OCI-LY7 (cell line): ENCODE measurements at regions not wholly inside any gene's neighbourhood (a gene's known extent, or its start where the extent isn't known, plus 50 kb on each side); places are given as distances from the start of the nearest gene placed in this dataset.
"Not testable (repeated sequence)": the region's sequence is repeated elsewhere in the genome, so short reads cannot be mapped to it uniquely, and the experiment has no call there.

ENCODE experiments used
- BruUV-seq: library from RNA; stranded (reverse); fragments of 400-500 nt; replicated peaks from 2 replicates; lab custom pipeline; 2021; lab: Mats Ljungman, UMichigan
- CTCF ChIA-PET: fragments of 300-600 bp; sonication (Branson Sonifier 250); formaldehyde crosslinking; loops from one replicate; lab custom pipeline; 2022; ENCODE audit warnings: antibody characterized with exemption; ENCODE audit not compliant: unreplicated experiment; lab: Charles Lee
- POLR2A ChIA-PET: fragments of 300-600 bp; sonication (Branson Sonifier 250); formaldehyde crosslinking; loops from one replicate; lab custom pipeline; 2022; ENCODE audit warnings: antibody characterized with exemption; lab: Charles Lee
- DNase-seq: peaks from one replicate; pipeline ENCODE4 v3.0.0-alpha.2; 2015; ENCODE audit warnings: low spot score
- H2AFZ ChIP-seq: fragments of 200-600 bp; sonication (generic), shearing (Covaris generic); 2 replicates; pipeline ENCODE4 v1.6.1; 2014; ENCODE audit warnings: mild to moderate bottlenecking, antibody characterized with exemption, low read length, moderate library complexity
- H3K27ac ChIP-seq: fragments of 200-600 bp; sonication (generic); 2 replicates; pipeline ENCODE4 v1.5.1; 2014; ENCODE audit warnings: mixed run types, low read depth, mild to moderate bottlenecking, moderate library complexity, low read length, inconsistent platforms; ENCODE audit not compliant: poor library complexity, severe bottlenecking
- H3K36me3 ChIP-seq: fragments of 200-600 bp; sonication (generic); 2 replicates; pipeline ENCODE4 v1.6.1; 2014; ENCODE audit warnings: mild to moderate bottlenecking, antibody characterized with exemption, low read length, moderate library complexity, mixed read lengths; ENCODE audit not compliant: insufficient read depth
- H3K4me1 ChIP-seq: fragments of 200-600 bp; sonication (generic); 2 replicates; pipeline ENCODE4 v1.5.1; 2014; ENCODE audit warnings: mild to moderate bottlenecking, low read length; ENCODE audit not compliant: insufficient read depth, poor library complexity, severe bottlenecking
- H3K4me2 ChIP-seq: fragments of 200-600 bp; sonication (generic); 2 replicates; pipeline ENCODE4 v1.6.1; 2014; ENCODE audit warnings: mild to moderate bottlenecking, low read length
- H3K4me3 ChIP-seq: fragments of 200-600 bp; sonication (generic); 2 replicates; pipeline ENCODE4 v1.5.1; 2014; ENCODE audit warnings: mild to moderate bottlenecking, low read depth, low read length; ENCODE audit not compliant: poor library complexity, severe bottlenecking
- H3K79me2 ChIP-seq: fragments of 200-600 bp; sonication (generic); 2 replicates; pipeline ENCODE4 v1.6.1; 2016; ENCODE audit warnings: low read depth, mild to moderate bottlenecking, low read length, moderate library complexity, mixed read lengths; ENCODE audit not compliant: insufficient read depth
- H3K9me2 ChIP-seq: fragments of 200-600 bp; sonication (generic); 2 replicates; pipeline ENCODE4 v1.6.1; 2016; ENCODE audit warnings: mild to moderate bottlenecking, low read length, mixed read lengths; ENCODE audit not compliant: insufficient read depth
- H3K9me3 ChIP-seq: fragments of 200-600 bp; sonication (generic); 2 replicates; pipeline ENCODE4 v1.6.1; 2014; ENCODE audit warnings: mild to moderate bottlenecking, mixed run types, low read length, mixed read lengths
- H4K20me1 ChIP-seq: fragments of 200-600 bp; sonication (generic); 2 replicates; pipeline ENCODE4 v1.6.1; 2014; ENCODE audit warnings: mild to moderate bottlenecking, antibody characterized with exemption, low read length, moderate library complexity, mixed read lengths; ENCODE audit not compliant: insufficient read depth
- CTCF ChIP-seq: fragments of 200-600 bp; sonication (generic); conservative IDR thresholded peaks from 2 replicates; pipeline ENCODE4 v1.5.1; 2014; ENCODE audit warnings: mild to moderate bottlenecking, antibody characterized with exemption, low read length, moderate library complexity, mixed read lengths
- EZH2phosphoT487 ChIP-seq: fragments of 200-600 bp; sonication (generic); IDR thresholded peaks from 2 replicates; pipeline ENCODE4 v1.6.1; 2018; ENCODE audit warnings: low read depth, borderline replicate concordance, mild to moderate bottlenecking, mixed run types, antibody characterized with exemption, low read length, moderate library complexity, mixed read lengths
- intact Hi-C: fragments of 100-400 bp; cut with micrococcal nuclease; formaldehyde crosslinking; loops from one replicate; pipeline ENCODE4 v1.10.0; 2022; ENCODE audit not compliant: unreplicated experiment

- no TSS peak for BruUV-seq
- Histone ChIP-seq H3K4me3 (no peak overlapping the region), H3K27ac (no peak overlapping the region), H3K9me3 (no peaks in the 10 kb centered on the region), H3K36me3 (no peaks in the 10 kb centered on the region), H3K4me1 (no peaks in the 10 kb centered on the region), H3K4me2 (no peak overlapping the region), H3K79me2 (no peaks in the 10 kb centered on the region), H4K20me1 (no peaks in the 10 kb centered on the region), H2AFZ (no peak overlapping the region), H3K9me2 (no peaks in the 10 kb centered on the region)
- no peak for TF ChIP-seq CTCF
- no peak for TF ChIP-seq EZH2phosphoT487
- intact Hi-C loops, result no loop called here
- POLR2A ChIA-PET, result interaction anchor here (0.6 kb wide), 1 partner anchor 73 kb away, joined by 3 read pairs; no protein-coding TSS in a partner anchor
- DNase-seq, result no peak
- CTCF ChIA-PET, result no interaction called here
Observed at GRCh38 chr9:75814667-75815066, 75.8 kb upstream of the PCSK5 start.

GRCh38 chr9:75820471-75821115, 69.9 kb upstream of the PCSK5 start:
- H3K36me3 ChIP-seq, H3K4me1 ChIP-seq, H3K9me2 ChIP-seq, intact Hi-C loops, DNase-seq, H3K9me3 ChIP-seq, BruUV-seq, H4K20me1 ChIP-seq, H3K4me3 ChIP-seq, H3K79me2 ChIP-seq, H3K4me2 ChIP-seq, H3K27ac ChIP-seq, CTCF ChIA-PET, H2AFZ ChIP-seq: not testable (repeated sequence)
- POLR2A ChIA-PET, result interaction anchor here (1.2 kb wide), 1 partner anchor 49 kb away, joined by 4 read pairs; no protein-coding TSS in a partner anchor

GRCh38 chr9:75823151-75823550, 67.3 kb upstream of the PCSK5 start:
- POLR2A ChIA-PET, result no interaction called here
- Histone ChIP-seq H3K4me1 (no peaks in the 10 kb centered on the region), H3K9me3 (peaks cover 3% of the 10 kb centered on the region; the same call in 1 of the 2 replicates), H4K20me1 (no peaks in the 10 kb centered on the region), H3K27ac (no peak overlapping the region), H2AFZ (no peak overlapping the region), H3K79me2 (no peaks in the 10 kb centered on the region), H3K36me3 (no peaks in the 10 kb centered on the region), H3K9me2 (no peaks in the 10 kb centered on the region), H3K4me2 (no peak overlapping the region), H3K4me3 (no peak overlapping the region)
- intact Hi-C loops, result no loop called here
- CTCF ChIA-PET, result no interaction called here
- TF ChIP-seq EZH2phosphoT487 (no peak), CTCF (no peak)
- BruUV-seq, result no TSS peak
- DNase-seq, result no peak
